B cell (primary cell): ENCODE measurements at regions not wholly inside any gene's neighbourhood (a gene's known extent, or its start where the extent isn't known, plus 50 kb on each side); places are given as distances from the start of the nearest gene placed in this dataset.

Experiments
- CTCF ChIP-seq: fragments of 200-600 bp; IDR thresholded peaks from one replicate; pipeline ENCODE4 v1.8.0; 2022; ENCODE audit warnings: antibody characterized with exemption, mild to moderate bottlenecking
- EZH2 ChIP-seq: IDR thresholded peaks from 2 replicates; pipeline ENCODE4 v1.6.1; 2012; ENCODE audit warnings: borderline replicate concordance, low read depth, mild to moderate bottlenecking, moderate library complexity, low read length; ENCODE audit not compliant: insufficient read depth, poor library complexity, severe bottlenecking

DNA sequence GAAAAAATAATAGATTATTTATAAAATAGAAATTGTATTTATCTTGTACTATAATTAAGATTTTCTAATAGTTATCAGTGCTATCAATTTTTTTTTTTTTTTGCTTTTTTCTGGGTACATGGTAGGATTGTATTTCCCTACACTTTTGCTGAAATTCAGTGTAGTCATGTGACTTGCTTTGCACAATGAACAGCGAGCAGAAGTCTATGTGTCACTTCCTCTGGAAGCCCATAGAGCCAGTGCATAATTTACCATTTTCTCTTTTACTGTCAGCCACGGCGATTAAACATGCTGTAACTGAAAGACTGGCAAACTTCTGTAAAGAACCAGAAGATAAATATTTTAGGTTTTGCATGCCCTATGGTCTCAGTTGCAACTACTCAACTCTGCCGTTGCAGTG, 80.8 kb upstream of the PPP1R12A start:
- TF ChIP-seq CTCF (no peak), EZH2 (no peak)
